Prostate gland (tissue), 2 donors: ENCODE measurements at regions not wholly inside any gene's neighbourhood (a gene's known extent, or its start where the extent isn't known, plus 50 kb on each side); places are given as distances from the start of the nearest gene placed in this dataset.
"Not testable (repeated sequence)": the region's sequence is repeated elsewhere in the genome, so short reads cannot be mapped to it uniquely, and the experiment has no call there.

Experiments used
- DNase-seq: peaks from one replicate; pipeline ENCODE4 v3.0.0-alpha.2; 2019; ENCODE audit warnings: low spot score
- H3K27ac ChIP-seq, 2 donors: fragments of 200-600 bp; sonication (generic); 2 replicates each; pipeline ENCODE4 v1.5.1; 2017 to 2019
- H3K27me3 ChIP-seq: fragments of 200-600 bp; sonication (generic); replicated peaks from 2 replicates; pipeline ENCODE4 v1.5.1; 2019; ENCODE audit not compliant: insufficient read depth
- H3K36me3 ChIP-seq, 2 donors: fragments of 200-600 bp; sonication (generic); 1 replicate in 1 of 2; 2 replicates in 1 of 2; pipeline versions ENCODE4 v1.5.1 to v1.8.1; 2017 to 2019
- H3K4me1 ChIP-seq: fragments of 200-600 bp; sonication (generic); replicated peaks from 2 replicates; pipeline ENCODE4 v1.5.1; 2019
- H3K4me3 ChIP-seq, 2 donors: fragments of 200-600 bp; sonication (generic); 2 replicates each; pipeline ENCODE4 v1.5.1; 2017 to 2019
- H3K9me3 ChIP-seq: fragments of 200-600 bp; sonication (generic); 2 replicates; pipeline ENCODE4 v1.5.1; 2017
- CTCF ChIP-seq, 4 experiments: fragments of 200-600 bp in 2 of 4; fragments of 450-650 bp in 2 of 4; sonication (generic) in 2 of 4; IDR thresholded peaks; 1 replicate in 3 of 4; 2 replicates in 1 of 4; pipeline ENCODE4 v1.5.1; 2016 to 2019; ENCODE audit warnings: antibody characterized with exemption in 4 of 4, mild to moderate bottlenecking in 2 of 4, moderate library complexity in 2 of 4
- POLR2A ChIP-seq: fragments of 450-650 bp; IDR thresholded peaks from one replicate; pipeline ENCODE4 v1.6.1; 2016; ENCODE audit warnings: antibody characterized with exemption, mild to moderate bottlenecking
- POLR2AphosphoS5 ChIP-seq: sonication (generic); formaldehyde crosslinking; IDR thresholded peaks from one replicate; pipeline ENCODE4 v1.6.1; 2017; ENCODE audit warnings: antibody characterized with exemption
- WGBS: methylation state at CpG from one replicate; pipeline ENCODE4 v1.1.5; 2018; 5-methylcytosine and 5-hydroxymethylcytosine counted together
- intact Hi-C: fragments of 100-400 bp; cut with DNase I; formaldehyde crosslinking; loops from one replicate; pipeline ENCODE4 v1.14.2; 2022

- Histone ChIP-seq H3K4me1 (no peaks in the 10 kb centered on the region), H3K27me3 (no peaks in the 10 kb centered on the region), H3K27ac (no peak overlapping the region), H3K9me3 (no peaks in the 10 kb centered on the region), H3K36me3 (no peaks in the 10 kb centered on the region), H3K4me3 (no peak overlapping the region)
- 73% methylated on average over 3 of the region's 3 CpGs for WGBS
- intact Hi-C loops: no loop called here
- TF ChIP-seq POLR2AphosphoS5 (no peak), POLR2A (no peak), CTCF (IDR thresholded peaks at IDR 0.05) (no peak)
- no peak for DNase-seq
These were observed 364.9 kb downstream of the ZNF674 start for GRCh38 chrX:46180258-46180687.

DNA sequence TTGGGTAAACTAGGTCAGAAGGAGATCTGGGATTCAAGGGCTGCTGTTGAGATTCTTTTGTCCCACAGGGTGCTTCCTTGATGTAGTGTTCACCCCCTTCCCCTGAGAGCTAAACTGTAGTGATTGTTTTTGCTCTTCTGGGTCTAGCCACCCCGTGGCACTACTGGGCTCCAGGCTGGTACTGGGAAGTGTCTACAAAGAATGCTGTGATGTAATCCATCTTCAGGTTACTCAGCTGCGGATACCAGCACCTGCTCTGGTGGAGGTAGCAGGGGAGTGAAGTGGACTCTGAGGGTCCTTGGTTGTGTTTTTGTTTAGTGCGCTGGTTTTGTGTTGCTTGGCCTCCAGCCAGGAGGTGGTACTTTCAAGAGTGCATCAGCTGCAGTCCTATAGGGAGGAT, 365.5 kb downstream of the ZNF674 start:
- DNase-seq: no peak
- Histone ChIP-seq H3K9me3 (no peaks in the 10 kb centered on the region), H3K27ac (no peak overlapping the region), H3K4me3 (no peak overlapping the region), H3K4me1 (no peaks in the 10 kb centered on the region), H3K27me3 (no peaks in the 10 kb centered on the region), H3K36me3 (no peaks in the 10 kb centered on the region)
- intact Hi-C loops: no loop called here
- TF ChIP-seq CTCF (IDR thresholded peaks at IDR 0.05) (no peak), POLR2A (no peak), POLR2AphosphoS5 (no peak)
- WGBS: 79% methylated on average over 3 of the region's 3 CpGs

GRCh38 chrX:46178763-46179162, 366.5 kb downstream of the ZNF674 start:
- DNase-seq: no peak
- no peaks in the 10 kb centered on the region for H3K9me3 ChIP-seq
- WGBS: 58% methylated on average over 1 of the region's 1 CpG

GRCh38 chrX:46173159-46173558, 372.1 kb downstream of the ZNF674 start:
- no peaks in the 10 kb centered on the region for H3K27me3 ChIP-seq
- intact Hi-C loops: no loop called here
- no peak for TF ChIP-seq POLR2A
- TF ChIP-seq POLR2AphosphoS5: no peak
- no peak for TF ChIP-seq CTCF (IDR thresholded peaks at IDR 0.05)

More at GRCh38 chrX:46178763-46179162, 366.5 kb downstream of the ZNF674 start:
- Histone ChIP-seq H3K36me3 (no peaks in the 10 kb centered on the region), H3K4me1 (no peaks in the 10 kb centered on the region), H3K4me3 (no peak overlapping the region), H3K27me3 (no peaks in the 10 kb centered on the region), H3K27ac (no peak overlapping the region)
- intact Hi-C loops: no loop called here
- TF ChIP-seq POLR2A (no peak), CTCF (IDR thresholded peaks at IDR 0.05) (no peak), POLR2AphosphoS5 (no peak)

DNA sequence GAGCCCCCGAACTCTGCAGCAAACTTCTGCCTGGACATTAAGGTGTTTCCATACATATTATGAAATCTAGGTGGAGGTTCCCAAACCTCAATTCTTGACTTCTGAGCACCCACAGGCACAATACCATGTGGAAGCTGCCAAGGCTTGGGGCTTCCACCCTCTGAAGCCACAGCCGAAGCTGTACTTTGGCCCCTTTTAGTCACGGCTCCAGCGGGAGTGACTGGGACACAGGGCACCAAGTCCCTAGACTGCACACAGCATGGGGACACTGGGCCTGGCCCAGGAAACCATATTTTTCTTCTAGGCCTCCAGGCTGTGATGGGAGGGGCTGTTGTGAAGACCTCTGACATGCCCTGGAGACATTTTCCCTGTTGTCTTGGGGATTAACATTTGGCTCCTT, 373.8 kb downstream of the ZNF674 start:
- H3K27ac ChIP-seq, H3K9me3 ChIP-seq, H3K36me3 ChIP-seq, H3K4me1 ChIP-seq, H3K27me3 ChIP-seq, H3K4me3 ChIP-seq, intact Hi-C loops, DNase-seq: not testable (repeated sequence)
- WGBS: 100% methylated on average over 1 of the region's 4 CpGs

More at GRCh38 chrX:46173159-46173558, 372.1 kb downstream of the ZNF674 start:
- H3K4me1 ChIP-seq: no peaks in the 10 kb centered on the region
- H3K9me3 ChIP-seq: no peaks in the 10 kb centered on the region
- no peak overlapping the region for H3K4me3 ChIP-seq
- DNase-seq: no peak
- no peaks in the 10 kb centered on the region for H3K36me3 ChIP-seq
- no peak overlapping the region for H3K27ac ChIP-seq
